Erythroblast (primary cell): ENCODE measurements at regions not wholly inside any gene's neighbourhood (a gene's known extent, or its start where the extent isn't known, plus 50 kb on each side); places are given as distances from the start of the nearest gene placed in this dataset.

ENCODE experiments used
- GATA1 ChIP-seq: IDR thresholded peaks from 2 replicates; pipeline ENCODE4 v1.6.1; 2011; ENCODE audit warnings: low read depth, mild to moderate bottlenecking, control low read depth, low read length, moderate library complexity
- POLR2A ChIP-seq: IDR thresholded peaks from 2 replicates; pipeline ENCODE4 v1.6.1; 2011; ENCODE audit warnings: mild to moderate bottlenecking, low read length

GRCh38 chr2:146481629-146482028, 1363.2 kb upstream of the ACVR2A start:
- TF ChIP-seq POLR2A, result no peak
- no peak for TF ChIP-seq GATA1
